Pancreas (tissue), 10 donors: ENCODE measurements at regions not wholly inside any gene's neighbourhood (a gene's known extent, or its start where the extent isn't known, plus 50 kb on each side); places are given as distances from the start of the nearest gene placed in this dataset.

Experiments
- ATAC-seq, 4 donors: fragments of 200-7000 bp; cut with Tn5 transposase; one replicate each; pipeline versions ENCODE4 v1.8.0 to v1.9.1; 2020; ENCODE audit warnings: mild to moderate bottlenecking in 4 of 4, moderate library complexity in 4 of 4
- DNase-seq, 6 donors: peaks; one replicate each; pipeline ENCODE4 v3.0.0-alpha.2; 2020
- FAIRE-seq: peaks from 2 replicates; lab custom pipeline; 2012; peaks lifted over from hg19 to GRCh38; lab: Jason Lieb, UNC
- H3K27ac ChIP-seq, 4 donors: fragments of 200-600 bp; sonication (generic); 1 replicate in 3 of 4; 2 replicates in 1 of 4; pipeline versions ENCODE4 v1.5.0 to v1.8.0; 2020
- H3K27me3 ChIP-seq, 4 donors: fragments of 200-600 bp; one replicate each; pipeline ENCODE4 v1.8.0; 2021
- H3K36me3 ChIP-seq, 3 donors: fragments of 200-600 bp; sonication (generic) in 1 of 3; one replicate each; pipeline versions ENCODE4 v1.5.0 to v1.8.0; 2020 to 2021
- H3K4me1 ChIP-seq, 3 donors: fragments of 200-600 bp; one replicate each; pipeline ENCODE4 v1.8.0; 2021
- H3K4me3 ChIP-seq, 4 donors: fragments of 200-600 bp; sonication (generic) in 2 of 4; one replicate each; pipeline versions ENCODE4 v1.5.0 to v1.8.0; 2020 to 2021
- H3K9me3 ChIP-seq, 4 donors: fragments of 200-600 bp; one replicate each; pipeline ENCODE4 v1.8.0; 2021
- WGBS, 2 donors: extraction: QIAGEN DNeasy Blood & Tissue Kit; methylation state at CpG; one replicate each; pipeline ENCODE4 v1.1.7; 2013; 5-methylcytosine and 5-hydroxymethylcytosine counted together
- intact Hi-C, 3 donors: fragments of 100-400 bp; cut with DNase I; formaldehyde crosslinking; loops; one replicate each; pipeline versions ENCODE4 v1.11.1 to v1.14.2; 2022
- TF ChIP-seq, protein P1 (sequence below), 4 donors: fragments of 200-600 bp; sonication (generic) in 3 of 4; IDR thresholded peaks; one replicate each; pipeline versions ENCODE4 v1.5.0 to v1.8.0; 2021; ENCODE audit warnings: antibody characterized with exemption in 4 of 4
- donor health status: healthy with polysubstance abuse.
- donor health status: DM: no; HTN: no; CAD: no; lungs with moderate emphysema.
- donor health status: DM: no; HTN: no; CAD: no.
- donor health status: control.
- donor health status: control.
- donor health status: Bipolar disorder and iron deficiency.
- donor health status: DM: yes; HTN: yes; CAD: no.
- donor health status: DM: no; HTN: no; CAD: no.
- donor health status: DM: no; HTN: no; CAD: no.
- donor health status: DM: yes; HTN: yes; CAD: no.

DNA sequence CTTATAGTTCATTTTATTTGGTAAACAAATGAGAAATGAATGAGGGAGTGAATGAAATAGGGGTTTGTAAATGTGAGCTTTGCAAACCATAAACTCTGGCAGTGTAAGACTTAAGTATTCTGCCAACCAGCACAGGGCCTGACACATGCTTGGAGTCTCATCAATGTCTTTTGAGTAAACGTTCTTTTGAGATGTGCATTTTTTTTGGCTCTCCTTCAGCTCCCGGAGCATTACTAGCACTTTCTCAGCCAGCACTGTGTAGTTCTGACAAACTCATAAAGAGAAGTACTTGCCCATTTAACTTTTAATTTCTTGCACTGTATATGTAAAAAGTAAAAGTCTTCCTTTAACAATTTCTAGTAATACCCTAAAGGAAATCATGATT, 245.3 kb downstream of the HS3ST1 start:
- Histone ChIP-seq H3K4me1 (no peaks in the 10 kb centered on the region), H3K27me3 (no peaks in the 10 kb centered on the region), H3K27ac (no peak overlapping the region), H3K36me3 (no peaks in the 10 kb centered on the region), H3K4me3 (no peak overlapping the region), H3K9me3 (no peaks in the 10 kb centered on the region)
- DNase-seq = no peak
- FAIRE-seq = no peak
- ATAC-seq = no peak
- intact Hi-C loops = no loop called here
- WGBS, 2 donors = 22 to 50% methylated on average over 2 of the region's 2 CpGs
- TF ChIP-seq, protein P1, sequence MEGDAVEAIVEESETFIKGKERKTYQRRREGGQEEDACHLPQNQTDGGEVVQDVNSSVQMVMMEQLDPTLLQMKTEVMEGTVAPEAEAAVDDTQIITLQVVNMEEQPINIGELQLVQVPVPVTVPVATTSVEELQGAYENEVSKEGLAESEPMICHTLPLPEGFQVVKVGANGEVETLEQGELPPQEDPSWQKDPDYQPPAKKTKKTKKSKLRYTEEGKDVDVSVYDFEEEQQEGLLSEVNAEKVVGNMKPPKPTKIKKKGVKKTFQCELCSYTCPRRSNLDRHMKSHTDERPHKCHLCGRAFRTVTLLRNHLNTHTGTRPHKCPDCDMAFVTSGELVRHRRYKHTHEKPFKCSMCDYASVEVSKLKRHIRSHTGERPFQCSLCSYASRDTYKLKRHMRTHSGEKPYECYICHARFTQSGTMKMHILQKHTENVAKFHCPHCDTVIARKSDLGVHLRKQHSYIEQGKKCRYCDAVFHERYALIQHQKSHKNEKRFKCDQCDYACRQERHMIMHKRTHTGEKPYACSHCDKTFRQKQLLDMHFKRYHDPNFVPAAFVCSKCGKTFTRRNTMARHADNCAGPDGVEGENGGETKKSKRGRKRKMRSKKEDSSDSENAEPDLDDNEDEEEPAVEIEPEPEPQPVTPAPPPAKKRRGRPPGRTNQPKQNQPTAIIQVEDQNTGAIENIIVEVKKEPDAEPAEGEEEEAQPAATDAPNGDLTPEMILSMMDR (IDR thresholded peaks at IDR 0.05) = no peak

DNA sequence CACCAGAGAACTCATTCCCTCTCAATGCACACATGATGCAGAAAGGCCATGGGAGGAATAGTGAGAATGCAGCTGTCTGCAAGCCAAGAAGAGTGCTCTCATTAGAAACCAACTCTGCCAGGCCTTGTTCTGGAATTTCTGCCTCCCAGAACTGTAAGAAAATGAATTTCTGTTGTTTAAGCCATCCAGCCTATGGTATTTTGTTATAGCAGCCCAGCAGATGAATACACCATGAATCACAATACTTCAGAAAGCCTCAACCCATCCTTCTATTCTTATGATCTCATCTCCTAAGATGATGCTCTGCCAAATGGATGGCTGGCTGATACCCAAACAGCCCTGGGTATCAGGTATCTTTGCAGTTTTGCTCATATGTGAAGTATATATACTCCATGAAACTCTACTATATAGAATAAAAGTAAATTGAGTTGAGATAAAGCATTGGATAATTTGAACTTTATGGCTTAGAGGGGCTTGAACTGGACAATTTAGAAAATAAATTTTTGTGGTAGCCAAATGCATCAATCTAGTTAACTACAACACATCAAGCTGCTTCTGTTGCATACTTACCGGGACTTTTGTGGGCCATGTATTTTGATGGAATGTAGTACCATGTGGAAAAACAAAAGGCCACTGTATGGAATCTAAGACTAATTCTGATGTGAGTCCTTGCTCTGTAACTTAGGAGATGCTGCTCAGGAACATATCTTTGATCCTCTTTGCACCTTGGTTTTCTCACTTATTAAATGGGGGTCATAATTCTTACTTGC, 245.9 kb downstream of the HS3ST1 start:
- TF ChIP-seq, protein P1 (IDR thresholded peaks at IDR 0.05) = no peak
- Histone ChIP-seq H3K27ac (no peak overlapping the region), H3K9me3 (no peaks in the 10 kb centered on the region), H3K36me3 (no peaks in the 10 kb centered on the region), H3K4me3 (no peak overlapping the region), H3K4me1 (no peaks in the 10 kb centered on the region), H3K27me3 (no peaks in the 10 kb centered on the region)
- ATAC-seq = no peak
- DNase-seq = no peak
- WGBS, 2 donors = 74 to 77% methylated on average over 1 of the region's 1 CpG
- intact Hi-C loops = no loop called here
- FAIRE-seq = no peak

DNA sequence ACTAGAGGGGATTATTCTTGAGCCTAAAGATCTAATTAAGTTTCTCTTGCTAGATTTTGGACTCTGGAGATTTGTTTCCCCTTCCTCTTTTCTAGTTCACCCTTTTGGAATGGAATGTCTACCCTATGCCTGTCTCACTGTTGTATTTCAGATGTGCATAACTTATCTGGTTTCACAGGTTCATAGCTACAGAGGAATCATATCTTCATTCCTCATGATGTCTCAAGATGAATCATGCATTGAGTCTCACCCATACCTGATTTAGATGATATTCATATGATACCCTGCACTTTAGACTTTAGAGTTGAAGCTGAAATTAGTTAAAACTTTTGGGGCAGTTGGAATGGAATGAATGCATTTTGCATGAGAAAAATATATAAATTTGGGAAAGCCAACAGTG, 246.7 kb downstream of the HS3ST1 start:
- Histone ChIP-seq H3K36me3 (no peaks in the 10 kb centered on the region), H3K27ac (no peak overlapping the region), H3K9me3 (no peaks in the 10 kb centered on the region), H3K4me1 (no peaks in the 10 kb centered on the region), H3K4me3 (no peak overlapping the region), H3K27me3 (no peaks in the 10 kb centered on the region)
- intact Hi-C loops = no loop called here
- no peak for FAIRE-seq
- no peak for DNase-seq
- no peak for ATAC-seq
- TF ChIP-seq, protein P1 (IDR thresholded peaks at IDR 0.05) = no peak

DNA sequence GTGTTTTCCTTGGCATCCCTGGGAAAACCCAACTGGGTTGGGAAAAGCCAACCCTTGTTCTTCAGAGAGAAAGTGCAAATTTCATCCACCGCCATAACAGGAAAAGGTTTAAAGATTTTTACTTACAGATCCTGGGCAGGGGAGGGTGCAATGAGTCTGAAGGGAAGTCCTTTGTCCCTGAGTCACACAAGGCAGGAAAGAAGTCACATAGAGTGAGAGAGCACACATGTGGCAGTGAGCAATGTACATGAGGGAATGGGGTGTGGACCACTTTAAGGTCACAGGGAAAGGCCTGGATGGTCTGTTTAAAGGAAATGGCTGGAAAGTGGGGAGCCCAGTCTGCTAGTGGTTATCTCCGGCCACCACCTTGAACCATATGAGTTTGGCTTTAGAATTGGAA, 248.9 kb downstream of the HS3ST1 start:
- Histone ChIP-seq H3K4me3 (no peak overlapping the region), H3K9me3 (no peaks in the 10 kb centered on the region), H3K27me3 (no peaks in the 10 kb centered on the region), H3K4me1 (no peaks in the 10 kb centered on the region), H3K36me3 (no peaks in the 10 kb centered on the region), H3K27ac (no peak overlapping the region)
- intact Hi-C loops = no loop called here
- no peak for DNase-seq
- FAIRE-seq = no peak
- WGBS, 2 donors = 74 to 97% methylated on average over 2 of the region's 2 CpGs
- TF ChIP-seq, protein P1 (IDR thresholded peaks at IDR 0.05) = no peak
- ATAC-seq = no peak

GRCh38 chr4:11178433-11178832, 250.3 kb downstream of the HS3ST1 start:
- no peak for FAIRE-seq

More at GRCh38 chr4:11178433-11178832, 250.3 kb downstream of the HS3ST1 start:
- TF ChIP-seq, protein P1 (IDR thresholded peaks at IDR 0.05) = no peak
- no peaks in the 10 kb centered on the region for H3K9me3 ChIP-seq
- 50 to 54% methylated on average over 5 of the region's 5 CpGs for WGBS, 2 donors
- no peaks in the 10 kb centered on the region for H3K4me1 ChIP-seq
- H3K36me3 ChIP-seq = no peaks in the 10 kb centered on the region
- no peak for DNase-seq
- intact Hi-C loops = no loop called here
- no peak overlapping the region for H3K4me3 ChIP-seq
- H3K27me3 ChIP-seq = no peaks in the 10 kb centered on the region
- ATAC-seq = no peak
- no peak overlapping the region for H3K27ac ChIP-seq
